ENCODE measurements at regions not wholly inside any gene's neighbourhood (a gene's known extent, or its start where the extent isn't known, plus 50 kb on each side); places are given as distances from the start of the nearest gene placed in this dataset.

DNA sequence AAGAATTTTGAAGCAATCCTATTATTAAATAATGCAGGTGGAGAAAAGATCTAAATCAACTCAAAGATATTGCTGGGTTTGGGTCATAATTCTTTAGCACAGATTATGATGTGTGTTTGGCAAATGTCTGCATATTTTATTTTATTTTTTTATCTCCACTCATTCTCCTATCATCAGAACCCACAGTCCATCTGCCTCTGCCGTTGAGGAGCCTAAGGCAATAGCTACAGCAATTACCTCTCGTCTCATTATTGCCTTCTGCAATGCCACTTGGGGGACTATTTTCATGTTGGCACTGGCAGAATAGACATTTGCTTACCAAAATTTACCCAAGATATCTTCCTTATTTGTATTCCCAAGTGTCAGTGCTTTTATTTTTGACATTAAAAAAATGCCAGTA lies 815.9 kb upstream of the CNTNAP5 start:
- no peaks in the 10 kb centered on the region for H3K4me1 Mint-ChIP-seq
- peaks cover 7 to 12% of the 10 kb centered on the region in 2 donors for H3K9me3 Mint-ChIP-seq

DNA sequence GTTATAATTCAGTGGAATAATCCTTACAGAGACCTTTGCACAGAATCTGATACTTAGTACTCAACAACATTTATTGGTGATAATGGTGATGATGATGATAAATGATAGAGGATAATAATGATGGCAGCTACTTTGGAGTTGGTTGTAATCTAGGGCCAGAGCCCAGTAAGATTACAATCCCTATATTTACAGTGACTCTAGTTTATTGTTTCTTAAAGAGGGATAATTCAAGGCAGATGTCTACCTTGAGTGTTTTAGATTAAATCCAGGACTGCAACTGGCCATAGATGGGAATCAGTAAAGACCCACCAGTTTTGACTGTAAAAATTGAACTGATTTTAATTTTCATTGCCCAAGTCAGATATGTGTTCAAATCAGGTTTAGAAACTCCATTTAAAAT lies 813.9 kb upstream of the CNTNAP5 start:
- TF ChIP-seq, protein P1, sequence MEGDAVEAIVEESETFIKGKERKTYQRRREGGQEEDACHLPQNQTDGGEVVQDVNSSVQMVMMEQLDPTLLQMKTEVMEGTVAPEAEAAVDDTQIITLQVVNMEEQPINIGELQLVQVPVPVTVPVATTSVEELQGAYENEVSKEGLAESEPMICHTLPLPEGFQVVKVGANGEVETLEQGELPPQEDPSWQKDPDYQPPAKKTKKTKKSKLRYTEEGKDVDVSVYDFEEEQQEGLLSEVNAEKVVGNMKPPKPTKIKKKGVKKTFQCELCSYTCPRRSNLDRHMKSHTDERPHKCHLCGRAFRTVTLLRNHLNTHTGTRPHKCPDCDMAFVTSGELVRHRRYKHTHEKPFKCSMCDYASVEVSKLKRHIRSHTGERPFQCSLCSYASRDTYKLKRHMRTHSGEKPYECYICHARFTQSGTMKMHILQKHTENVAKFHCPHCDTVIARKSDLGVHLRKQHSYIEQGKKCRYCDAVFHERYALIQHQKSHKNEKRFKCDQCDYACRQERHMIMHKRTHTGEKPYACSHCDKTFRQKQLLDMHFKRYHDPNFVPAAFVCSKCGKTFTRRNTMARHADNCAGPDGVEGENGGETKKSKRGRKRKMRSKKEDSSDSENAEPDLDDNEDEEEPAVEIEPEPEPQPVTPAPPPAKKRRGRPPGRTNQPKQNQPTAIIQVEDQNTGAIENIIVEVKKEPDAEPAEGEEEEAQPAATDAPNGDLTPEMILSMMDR (IDR thresholded peaks at IDR 0.05) = no peak
- Histone ChIP-seq H3K27me3 (ENCODE audit: control insufficient read depth, insufficient read depth, low read length) (no peaks in the 10 kb centered on the region), H3K9me3 (ENCODE audit: control insufficient read depth, insufficient read depth, low read length) (peaks cover under 1% of the 10 kb centered on the region), H3K36me3 (ENCODE audit: control insufficient read depth, insufficient read depth, low read length) (no peaks in the 10 kb centered on the region), H3K4me1 (ENCODE audit: control insufficient read depth, insufficient read depth, low read length) (no peaks in the 10 kb centered on the region), H3K4me3 (ENCODE audit: low read length) (no peak overlapping the region), H3K27ac (ENCODE audit: low read length) (no peak overlapping the region)
- H3K27ac Mint-ChIP-seq = no peak overlapping the region
- DNase-seq = no peak
- H3K36me3 Mint-ChIP-seq = no peaks in the 10 kb centered on the region
- no peaks in the 10 kb centered on the region for H3K27me3 Mint-ChIP-seq (ENCODE audit: low read depth in 2 of 2)
- ATAC-seq = no peak
- H3K4me3 Mint-ChIP-seq = no peak overlapping the region
- peaks cover 4 to 7% of the 10 kb centered on the region in 2 donors for H3K9me3 Mint-ChIP-seq
- intact Hi-C loops (cut with micrococcal nuclease) = no loop called here
- no peaks in the 10 kb centered on the region for H3K4me1 Mint-ChIP-seq

More for the DNA sequence above, 815.9 kb upstream of the CNTNAP5 start:
- ATAC-seq = no peak
- intact Hi-C loops (cut with micrococcal nuclease) = no loop called here
- Histone ChIP-seq H3K27me3 (ENCODE audit: control insufficient read depth, insufficient read depth, low read length) (no peaks in the 10 kb centered on the region), H3K27ac (ENCODE audit: low read length) (no peak overlapping the region), H3K4me1 (ENCODE audit: control insufficient read depth, insufficient read depth, low read length) (no peaks in the 10 kb centered on the region), H3K9me3 (ENCODE audit: control insufficient read depth, insufficient read depth, low read length) (peaks cover 4% of the 10 kb centered on the region), H3K36me3 (ENCODE audit: control insufficient read depth, insufficient read depth, low read length) (no peaks in the 10 kb centered on the region), H3K4me3 (ENCODE audit: low read length) (no peak overlapping the region)
- TF ChIP-seq, protein P1 (IDR thresholded peaks at IDR 0.05) = no peak
- H3K36me3 Mint-ChIP-seq = no peaks in the 10 kb centered on the region
- H3K4me3 Mint-ChIP-seq = no peak overlapping the region
- DNase-seq = no peak
- H3K27ac Mint-ChIP-seq = no peak overlapping the region
- H3K27me3 Mint-ChIP-seq (ENCODE audit: low read depth in 2 of 2) = no peaks in the 10 kb centered on the region
- 80% methylated on average over 2 of the region's 2 CpGs for WGBS (ENCODE audit: insufficient coverage)

DNA sequence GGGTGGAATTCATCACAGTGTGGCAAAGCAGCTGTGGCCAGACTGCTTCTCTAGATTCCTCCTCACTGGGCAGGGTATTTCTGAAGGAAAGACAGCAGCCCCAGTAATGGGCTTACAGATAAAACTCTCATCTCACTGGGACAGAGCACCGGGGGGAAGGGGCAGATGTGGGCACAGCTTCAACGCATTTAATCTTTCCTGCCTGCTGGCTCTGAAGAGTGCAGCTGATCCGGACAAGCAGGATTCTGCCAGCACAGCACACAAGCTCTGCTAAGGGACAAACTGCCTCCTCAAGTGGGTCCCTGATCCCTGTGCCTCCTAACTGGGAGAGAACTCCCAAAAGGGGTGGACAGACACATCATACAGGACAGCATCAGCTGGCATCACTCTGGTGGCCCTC lies 779.9 kb upstream of the CNTNAP5 start:
- no peaks in the 10 kb centered on the region for H3K27me3 ChIP-seq (ENCODE audit: control insufficient read depth, insufficient read depth, low read length)
- Mint-ChIP-seq H3K4me1 (no peaks in the 10 kb centered on the region), H3K27me3 (ENCODE audit: low read depth in 2 of 2) (no peaks in the 10 kb centered on the region), H3K36me3 (peaks cover 15% of the 10 kb centered on the region), H3K4me3 (no peak overlapping the region), H3K9me3 (peaks cover 20 to 23% of the 10 kb centered on the region in 2 donors), H3K27ac (no peak overlapping the region)
- TF ChIP-seq, protein P1 (IDR thresholded peaks at IDR 0.05) = no peak
- no peak for DNase-seq
- H3K4me1 ChIP-seq (ENCODE audit: control insufficient read depth, insufficient read depth, low read length) = no peaks in the 10 kb centered on the region
- intact Hi-C loops (cut with micrococcal nuclease) = no loop called here
- no peak overlapping the region for H3K4me3 ChIP-seq (ENCODE audit: low read length)
- H3K27ac ChIP-seq (ENCODE audit: low read length) = no peak overlapping the region
- no peak for ATAC-seq
- H3K36me3 ChIP-seq (ENCODE audit: control insufficient read depth, insufficient read depth, low read length) = no peaks in the 10 kb centered on the region
- peaks cover 10% of the 10 kb centered on the region for H3K9me3 ChIP-seq (ENCODE audit: control insufficient read depth, insufficient read depth, low read length)
- 93% methylated on average over 3 of the region's 3 CpGs for WGBS (ENCODE audit: insufficient coverage)

DNA sequence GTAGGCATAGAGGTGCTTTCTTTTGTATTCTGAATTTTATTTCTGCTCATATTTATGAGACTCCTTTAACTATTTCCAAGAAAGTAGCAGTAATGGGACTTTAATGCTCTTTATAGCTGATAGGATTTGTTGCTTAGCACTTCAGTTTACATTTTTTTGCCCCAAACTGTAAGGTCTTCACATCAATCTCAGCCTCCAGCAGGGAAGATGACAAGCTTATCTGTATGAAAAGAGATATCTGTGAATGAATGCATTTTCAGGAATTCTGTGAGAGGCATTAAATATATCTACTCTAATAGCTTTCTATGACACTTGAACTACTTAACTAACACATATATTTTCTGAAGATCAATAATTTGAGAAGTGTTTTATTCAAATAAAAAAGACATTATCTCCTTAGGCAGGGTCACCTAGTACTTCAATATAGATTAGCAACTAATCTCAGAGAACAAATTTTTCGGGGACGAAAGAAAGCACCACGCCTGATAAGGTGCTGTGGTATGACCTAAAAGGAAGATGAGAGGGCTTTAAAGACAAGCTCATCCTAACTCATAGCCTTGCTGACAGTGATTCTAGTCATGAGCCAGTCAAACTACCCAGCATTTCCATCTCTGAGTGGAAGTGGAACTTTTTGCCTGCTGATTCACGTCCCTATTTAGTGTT lies 766.1 kb upstream of the CNTNAP5 start:
- WGBS (ENCODE audit: insufficient coverage) = 92% methylated on average over 2 of the region's 4 CpGs
- H3K9me3 ChIP-seq (ENCODE audit: control insufficient read depth, insufficient read depth, low read length) = peaks cover 4% of the 10 kb centered on the region
- Mint-ChIP-seq H3K27ac (no peak overlapping the region), H3K4me1 (no peaks in the 10 kb centered on the region), H3K4me3 (no peak overlapping the region), H3K27me3 (ENCODE audit: low read depth in 2 of 2) (no peaks in the 10 kb centered on the region), H3K36me3 (peaks cover under 1% of the 10 kb centered on the region), H3K9me3 (peaks cover 12% of the 10 kb centered on the region in 2 donors)
- DNase-seq = no peak
- H3K4me3 ChIP-seq (ENCODE audit: low read length) = no peak overlapping the region
- no peaks in the 10 kb centered on the region for H3K27me3 ChIP-seq (ENCODE audit: control insufficient read depth, insufficient read depth, low read length)
- H3K4me1 ChIP-seq (ENCODE audit: control insufficient read depth, insufficient read depth, low read length) = no peaks in the 10 kb centered on the region
- TF ChIP-seq, protein P1 (IDR thresholded peaks at IDR 0.05) = no peak
- intact Hi-C loops (cut with micrococcal nuclease) = no loop called here
- H3K27ac ChIP-seq (ENCODE audit: low read length) = no peak overlapping the region
- no peaks in the 10 kb centered on the region for H3K36me3 ChIP-seq (ENCODE audit: control insufficient read depth, insufficient read depth, low read length)
- no peak for ATAC-seq

All from natural killer cell (primary cell).